Loucy (cell line): ENCODE measurements at regions not wholly inside any gene's neighbourhood (a gene's known extent, or its start where the extent isn't known, plus 50 kb on each side); places are given as distances from the start of the nearest gene placed in this dataset.

Experiments
- H2AFZ ChIP-seq: fragments of 200-600 bp; sonication (generic); 2 replicates; pipeline ENCODE4 v1.6.0; 2016; ENCODE audit warnings: antibody characterized with exemption, mild to moderate bottlenecking, low read length, moderate library complexity
- H3F3A ChIP-seq: fragments of 200-600 bp; 2 replicates; pipeline ENCODE4 v1.6.0; 2016; ENCODE audit warnings: antibody characterized with exemption, low read depth, mild to moderate bottlenecking
- H3K27me3 ChIP-seq: fragments of 200-600 bp; sonication (generic); 2 replicates; pipeline ENCODE4 v1.6.1; 2014; ENCODE audit warnings: low read length, mild to moderate bottlenecking; ENCODE audit not compliant: insufficient read depth, poor library complexity, severe bottlenecking
- H3K36me3 ChIP-seq: fragments of 200-600 bp; sonication (generic); 2 replicates; pipeline ENCODE4 v1.6.1; 2016; ENCODE audit warnings: low read length; ENCODE audit not compliant: insufficient read depth
- H3K4me1 ChIP-seq: fragments of 200-600 bp; sonication (generic); 2 replicates; pipeline ENCODE4 v1.5.1; 2014; ENCODE audit warnings: low read length, mild to moderate bottlenecking; ENCODE audit not compliant: insufficient read depth, poor library complexity, severe bottlenecking
- H3K4me2 ChIP-seq: fragments of 200-600 bp; sonication (generic); 2 replicates; pipeline ENCODE4 v1.6.0; 2014; ENCODE audit warnings: antibody characterized with exemption, low read length, low read depth, mild to moderate bottlenecking; ENCODE audit not compliant: poor library complexity, severe bottlenecking
- H3K4me3 ChIP-seq: fragments of 200-600 bp; sonication (generic); 2 replicates; pipeline ENCODE4 v1.5.1; 2014; ENCODE audit warnings: low read length, mild to moderate bottlenecking, mixed read lengths; ENCODE audit not compliant: poor library complexity, severe bottlenecking
- H3K79me2 ChIP-seq: fragments of 200-600 bp; sonication (generic); 2 replicates; pipeline ENCODE4 v1.6.1; 2014; ENCODE audit warnings: low read length; ENCODE audit not compliant: insufficient read depth
- H3K9ac ChIP-seq: fragments of 200-600 bp; sonication (generic); 2 replicates; pipeline ENCODE4 v1.6.0; 2014; ENCODE audit warnings: mild to moderate bottlenecking, low read depth, low read length, moderate library complexity; ENCODE audit not compliant: poor library complexity, severe bottlenecking
- H3K9me2 ChIP-seq: fragments of 200-600 bp; sonication (generic); replicated peaks from 2 replicates; pipeline ENCODE4 v1.6.1; 2016; ENCODE audit warnings: low read depth, low read length, mixed read lengths
- H3K9me3 ChIP-seq: fragments of 200-600 bp; sonication (generic); 2 replicates; pipeline ENCODE4 v1.6.1; 2014; ENCODE audit warnings: mild to moderate bottlenecking, antibody characterized with exemption, low read length, low read depth; ENCODE audit not compliant: insufficient read depth
- H4K20me1 ChIP-seq: fragments of 200-600 bp; sonication (generic); 2 replicates; pipeline ENCODE4 v1.6.0; 2014; ENCODE audit warnings: antibody characterized with exemption, low read length, mild to moderate bottlenecking; ENCODE audit not compliant: insufficient read depth, poor library complexity, severe bottlenecking
- CTCF ChIP-seq: fragments of 200-600 bp; sonication (generic); conservative IDR thresholded peaks from 2 replicates; pipeline ENCODE4 v1.5.1; 2014; ENCODE audit warnings: mild to moderate bottlenecking, antibody characterized with exemption, low read length
- EZH2phosphoT487 ChIP-seq: fragments of 200-600 bp; IDR thresholded peaks from 2 replicates; pipeline ENCODE4 v1.6.1; 2018; ENCODE audit warnings: antibody characterized with exemption, mild to moderate bottlenecking, moderate library complexity, borderline replicate concordance

DNA sequence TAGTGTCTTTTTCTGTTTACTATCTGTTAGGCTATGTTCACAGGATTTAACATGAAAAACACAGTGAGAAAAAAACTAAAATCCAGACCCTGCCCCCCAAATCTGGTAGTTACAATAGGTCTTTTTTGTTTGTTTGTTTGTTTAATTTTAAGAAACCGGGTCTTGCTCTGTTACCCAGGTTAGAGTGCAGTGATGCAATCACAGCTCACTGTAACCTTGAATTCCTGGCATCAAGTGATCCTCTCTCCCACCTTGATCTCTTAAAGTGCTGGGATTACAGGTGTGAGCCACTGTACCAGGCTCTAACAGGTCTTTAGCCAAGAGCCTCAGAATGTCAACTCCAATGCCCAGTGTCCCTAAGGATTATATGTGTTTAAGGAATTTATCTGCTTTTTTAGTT, 88.0 kb upstream of the GOLIM4 start:
- no peaks in the 10 kb centered on the region for H3K36me3 ChIP-seq
- no peaks in the 10 kb centered on the region for H3K27me3 ChIP-seq
- no peak overlapping the region for H3K4me2 ChIP-seq
- no peaks in the 10 kb centered on the region for H3K79me2 ChIP-seq
- H3K9ac ChIP-seq: no peak overlapping the region
- H3F3A ChIP-seq: no peaks in the 10 kb centered on the region
- H3K4me1 ChIP-seq: no peaks in the 10 kb centered on the region
- no peaks in the 10 kb centered on the region; the same call in 1 of the 2 replicates for H3K9me2 ChIP-seq
- TF ChIP-seq CTCF (no peak), EZH2phosphoT487 (no peak)
- H3K4me3 ChIP-seq: no peak overlapping the region
- H4K20me1 ChIP-seq: no peaks in the 10 kb centered on the region
- no peaks in the 10 kb centered on the region for H3K9me3 ChIP-seq
- no peak overlapping the region for H2AFZ ChIP-seq

DNA sequence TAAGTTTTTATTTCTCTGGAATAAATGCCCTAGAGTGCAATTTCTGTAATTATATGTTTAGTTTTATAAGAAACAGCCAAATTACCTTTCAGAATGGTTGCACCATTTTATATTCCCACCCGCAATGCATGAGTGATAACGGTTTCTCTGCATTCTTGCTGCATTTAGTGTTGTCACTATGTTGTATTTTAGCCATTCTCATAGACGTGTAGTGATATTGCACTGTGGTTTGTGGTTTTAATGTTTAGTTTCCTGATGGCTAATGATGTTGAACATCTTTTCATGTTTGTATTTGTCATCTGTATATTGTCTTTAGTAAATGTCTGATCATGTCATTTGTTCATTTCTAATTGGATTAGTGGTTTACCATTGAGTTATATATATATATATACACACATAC, 73.0 kb upstream of the GOLIM4 start:
- H3K79me2 ChIP-seq: no peaks in the 10 kb centered on the region

GRCh38 chr3:168165390-168166269, 69.9 kb upstream of the GOLIM4 start:
- peak; percentile 80 for TF ChIP-seq CTCF
- TF ChIP-seq EZH2phosphoT487: no peak
- Histone ChIP-seq H3K9ac (no peak overlapping the region), H3K4me2 (no peak overlapping the region), H4K20me1 (no peaks in the 10 kb centered on the region), H3K27me3 (no peaks in the 10 kb centered on the region), H3K4me3 (no peak overlapping the region), H3K36me3 (no peaks in the 10 kb centered on the region), H3K9me2 (no peaks in the 10 kb centered on the region), H2AFZ (peak overlapping the region; percentile 89), H3K9me3 (no peaks in the 10 kb centered on the region), H3K79me2 (no peaks in the 10 kb centered on the region), H3K4me1 (peaks cover 12% of the 10 kb centered on the region), H3F3A (no peaks in the 10 kb centered on the region)

More for the DNA sequence above, 73.0 kb upstream of the GOLIM4 start:
- Histone ChIP-seq H4K20me1 (no peaks in the 10 kb centered on the region), H3F3A (no peaks in the 10 kb centered on the region), H3K9me2 (no peaks in the 10 kb centered on the region), H3K9me3 (no peaks in the 10 kb centered on the region), H3K4me2 (no peak overlapping the region), H3K9ac (no peak overlapping the region), H3K36me3 (no peaks in the 10 kb centered on the region), H3K27me3 (no peaks in the 10 kb centered on the region), H2AFZ (no peak overlapping the region), H3K4me1 (peaks cover 4% of the 10 kb centered on the region), H3K4me3 (no peak overlapping the region)
- TF ChIP-seq EZH2phosphoT487: no peak
- no peak for TF ChIP-seq CTCF
